T1000 (cell line): ENCODE measurements at regions not wholly inside any gene's neighbourhood (a gene's known extent, or its start where the extent isn't known, plus 50 kb on each side); places are given as distances from the start of the nearest gene placed in this dataset.
"Not testable (repeated sequence)": the region's sequence is repeated elsewhere in the genome, so short reads cannot be mapped to it uniquely, and the experiment has no call there.

Source experiments
- DNase-seq: peaks from one replicate; lab custom pipeline; 2025; ENCODE audit warnings: mixed read lengths; lab: John Stamatoyannopoulos, UW

GRCh38 chr6:86872810-86873209 lies 64.5 kb upstream of the HTR1E start:
- DNase-seq, result not testable (repeated sequence)

GRCh38 chr6:86871681-86872080 lies 65.6 kb upstream of the HTR1E start:
- no peak for DNase-seq

- no peak for DNase-seq
Observed at GRCh38 chr6:86869500-86869899, 67.8 kb upstream of the HTR1E start.

GRCh38 chr6:86859513-86859912 lies 77.8 kb upstream of the HTR1E start:
- no peak for DNase-seq

GRCh38 chr6:86858970-86859369 lies 78.4 kb upstream of the HTR1E start:
- no peak for DNase-seq

- no peak for DNase-seq
Observed at GRCh38 chr6:86857783-86858182, 79.5 kb upstream of the HTR1E start.

GRCh38 chr6:86856937-86857563 lies 80.3 kb upstream of the HTR1E start:
- peak; percentile 7 for DNase-seq

- DNase-seq, result no peak
Observed at GRCh38 chr6:86856379-86856778, 80.9 kb upstream of the HTR1E start.

- no peak for DNase-seq
Observed at GRCh38 chr6:86848986-86849385, 88.3 kb upstream of the HTR1E start.

- DNase-seq, result no peak
Observed at GRCh38 chr6:86832686-86833085, 104.6 kb upstream of the HTR1E start.

- DNase-seq, result no peak
Observed at GRCh38 chr6:86825436-86825835, 111.9 kb upstream of the HTR1E start.

- DNase-seq, result no peak
Observed at GRCh38 chr6:86822747-86823146, 114.6 kb upstream of the HTR1E start.

- DNase-seq, result no peak
Observed at GRCh38 chr6:86820750-86821149, 116.6 kb upstream of the HTR1E start.

- DNase-seq, result no peak
Observed at GRCh38 chr6:86793649-86794048, 143.7 kb upstream of the HTR1E start.

GRCh38 chr6:86791476-86791875 lies 145.9 kb upstream of the HTR1E start:
- DNase-seq, result no peak

- no peak for DNase-seq
Observed at GRCh38 chr6:86789779-86790411, 147.4 kb upstream of the HTR1E start.

- DNase-seq, result no peak
Observed at GRCh38 chr6:86782328-86782727, 155.0 kb upstream of the HTR1E start.

GRCh38 chr6:86780923-86781322 lies 156.4 kb upstream of the HTR1E start:
- DNase-seq, result no peak

GRCh38 chr6:86775893-86776292 lies 161.4 kb upstream of the HTR1E start:
- DNase-seq, result no peak

GRCh38 chr6:86765211-86765610 lies 172.1 kb upstream of the HTR1E start:
- DNase-seq, result no peak

- not testable (repeated sequence) for DNase-seq
Observed at GRCh38 chr6:86759953-86760352, 177.4 kb upstream of the HTR1E start.

- no peak for DNase-seq
Observed at GRCh38 chr6:86756640-86757229, 180.6 kb upstream of the HTR1E start.

GRCh38 chr6:86744048-86744447 lies 193.3 kb upstream of the HTR1E start:
- no peak for DNase-seq

GRCh38 chr6:86738078-86738477 lies 199.2 kb upstream of the HTR1E start:
- no peak for DNase-seq
